DOHH2 (cell line): ENCODE measurements at regions not wholly inside any gene's neighbourhood (a gene's known extent, or its start where the extent isn't known, plus 50 kb on each side); places are given as distances from the start of the nearest gene placed in this dataset.

Source experiments
- H3F3A ChIP-seq: fragments of 200-600 bp; sonication (generic), shearing (Covaris generic); 2 replicates; pipeline ENCODE4 v1.6.0; 2016; ENCODE audit warnings: antibody characterized with exemption, mild to moderate bottlenecking; ENCODE audit not compliant: control insufficient read depth, insufficient read depth
- H3K27ac ChIP-seq: fragments of 200-600 bp; sonication (generic); 2 replicates; pipeline ENCODE4 v1.5.1; 2014; ENCODE audit warnings: low read depth, mild to moderate bottlenecking, low read length, moderate library complexity
- H3K27me3 ChIP-seq: fragments of 200-600 bp; sonication (generic); 2 replicates; pipeline ENCODE4 v1.6.1; 2014; ENCODE audit warnings: mild to moderate bottlenecking, low read length, mixed read lengths; ENCODE audit not compliant: control insufficient read depth
- H3K36me3 ChIP-seq: fragments of 200-600 bp; sonication (generic); 2 replicates; pipeline ENCODE4 v1.6.1; 2014; ENCODE audit warnings: mild to moderate bottlenecking, low read length, moderate library complexity, mixed read lengths; ENCODE audit not compliant: control insufficient read depth
- H3K4me1 ChIP-seq: fragments of 200-600 bp; sonication (generic); 2 replicates; pipeline ENCODE4 v1.6.1; 2014; ENCODE audit warnings: mild to moderate bottlenecking, low read length, mixed read lengths; ENCODE audit not compliant: control insufficient read depth
- H3K4me2 ChIP-seq: fragments of 200-600 bp; sonication (generic); 2 replicates; pipeline ENCODE4 v1.6.0; 2014; ENCODE audit warnings: mild to moderate bottlenecking, low read length, moderate library complexity
- H3K4me3 ChIP-seq: fragments of 200-600 bp; sonication (generic); 2 replicates; pipeline ENCODE4 v1.5.1; 2014; ENCODE audit warnings: mild to moderate bottlenecking, low read length, mixed read lengths
- H3K79me2 ChIP-seq: fragments of 200-600 bp; sonication (generic); 2 replicates; pipeline ENCODE4 v1.6.1; 2014; ENCODE audit warnings: mild to moderate bottlenecking, low read length, mixed read lengths; ENCODE audit not compliant: control insufficient read depth
- H3K9me2 ChIP-seq: fragments of 200-600 bp; sonication (generic); replicated peaks from 2 replicates; pipeline ENCODE4 v1.6.1; 2014; ENCODE audit warnings: mild to moderate bottlenecking, low read length, mixed read lengths; ENCODE audit not compliant: control insufficient read depth
- H3K9me3 ChIP-seq: fragments of 200-600 bp; sonication (generic); 2 replicates; pipeline ENCODE4 v1.6.1; 2014; ENCODE audit warnings: antibody characterized with exemption, low read length, mixed read lengths; ENCODE audit not compliant: control insufficient read depth, insufficient read depth
- H4K20me1 ChIP-seq: fragments of 200-600 bp; sonication (generic); 2 replicates; pipeline ENCODE4 v1.6.0; 2014; ENCODE audit warnings: low read depth, mild to moderate bottlenecking, antibody characterized with exemption, low read length, moderate library complexity; ENCODE audit not compliant: control insufficient read depth, insufficient read depth
- CTCF ChIP-seq: fragments of 200-600 bp; sonication (generic); IDR thresholded peaks from one replicate; pipeline ENCODE4 v1.5.1; 2014; ENCODE audit warnings: antibody characterized with exemption, mild to moderate bottlenecking, low read depth, low read length; ENCODE audit not compliant: poor library complexity, severe bottlenecking
- EZH2phosphoT487 ChIP-seq: fragments of 200-600 bp; sonication (generic); IDR thresholded peaks from 2 replicates; pipeline ENCODE4 v1.6.1; 2017; ENCODE audit warnings: borderline replicate concordance, mild to moderate bottlenecking, antibody characterized with exemption, low read length, moderate library complexity, mixed read lengths

GRCh38 chr2:59307196-59307595 lies 1066.1 kb upstream of the FANCL start:
- Histone ChIP-seq H3K4me3 (no peak overlapping the region), H3K27me3 (0 out of 2 replicates have a peak, but pooled peaks cover 5% of the 10 kb centered on the region), H4K20me1 (no peaks in the 10 kb centered on the region), H3K4me2 (no peak overlapping the region), H3K79me2 (no peaks in the 10 kb centered on the region), H3K27ac (no peak overlapping the region), H3K4me1 (no peaks in the 10 kb centered on the region), H3K9me3 (no peaks in the 10 kb centered on the region), H3F3A (no peaks in the 10 kb centered on the region), H3K36me3 (no peaks in the 10 kb centered on the region), H3K9me2 (no peaks in the 10 kb centered on the region)
- no peak for TF ChIP-seq EZH2phosphoT487
- TF ChIP-seq CTCF: no peak

GRCh38 chr2:59303272-59303671 lies 1062.1 kb upstream of the FANCL start:
- no peaks in the 10 kb centered on the region for H4K20me1 ChIP-seq
- H3F3A ChIP-seq: no peaks in the 10 kb centered on the region
- H3K27me3 ChIP-seq: 0 out of 2 replicates have a peak, but pooled peaks cover 4% of the 10 kb centered on the region
- no peak overlapping the region for H3K4me3 ChIP-seq
- no peak for TF ChIP-seq EZH2phosphoT487
- TF ChIP-seq CTCF: no peak
- no peaks in the 10 kb centered on the region for H3K36me3 ChIP-seq
- no peaks in the 10 kb centered on the region for H3K79me2 ChIP-seq
- H3K4me2 ChIP-seq: no peak overlapping the region
- H3K9me3 ChIP-seq: no peaks in the 10 kb centered on the region
- H3K27ac ChIP-seq: no peak overlapping the region
- H3K4me1 ChIP-seq: no peaks in the 10 kb centered on the region
- H3K9me2 ChIP-seq: no peaks in the 10 kb centered on the region

GRCh38 chr2:59302683-59303082 lies 1061.6 kb upstream of the FANCL start:
- Histone ChIP-seq H3K79me2 (no peaks in the 10 kb centered on the region), H3K4me2 (no peak overlapping the region), H3K27me3 (0 out of 2 replicates have a peak, but pooled peaks cover 2% of the 10 kb centered on the region), H4K20me1 (no peaks in the 10 kb centered on the region), H3K9me2 (no peaks in the 10 kb centered on the region), H3K4me3 (no peak overlapping the region), H3K27ac (no peak overlapping the region), H3K9me3 (no peaks in the 10 kb centered on the region), H3F3A (no peaks in the 10 kb centered on the region), H3K4me1 (no peaks in the 10 kb centered on the region), H3K36me3 (no peaks in the 10 kb centered on the region)
- TF ChIP-seq CTCF (no peak), EZH2phosphoT487 (no peak)
